Panc1 (cell line): ENCODE measurements at regions not wholly inside any gene's neighbourhood (a gene's known extent, or its start where the extent isn't known, plus 50 kb on each side); places are given as distances from the start of the nearest gene placed in this dataset.

ENCODE experiments used
- ATAC-seq: fragments of 200-7000 bp; cut with Tn5 transposase; 2 replicates; pipeline ENCODE4 v1.9.1; 2020; ENCODE audit warnings: mild to moderate bottlenecking, moderate library complexity
- BruUV-seq: library from RNA; stranded (reverse); fragments of 400-500 nt; replicated peaks from 2 replicates; lab custom pipeline; 2021; lab: Mats Ljungman, UMichigan
- CTCF ChIA-PET: fragments of 300-600 bp; sonication (Branson Sonifier 250); formaldehyde crosslinking; loops from one replicate; lab custom pipeline; 2022; ENCODE audit warnings: antibody characterized with exemption; lab: Charles Lee
- POLR2A ChIA-PET: fragments of 300-600 bp; sonication (Branson Sonifier 250); formaldehyde crosslinking; loops from one replicate; lab custom pipeline; 2022; ENCODE audit warnings: antibody characterized with exemption; lab: Charles Lee
- DNase-seq: peaks from one replicate; pipeline ENCODE4 v3.0.0-alpha.2; 2010; ENCODE audit warnings: low read depth, low spot score
- H3K27ac ChIP-seq: 2 replicates; pipeline ENCODE4 v1.5.1; 2011; ENCODE audit warnings: mild to moderate bottlenecking, low read length, inconsistent platforms
- H3K27me3 ChIP-seq: fragments of 200-500 bp; sonication (Bioruptor generic); 2 replicates; pipeline ENCODE4 v1.6.0; 2014; ENCODE audit warnings: low read length, inconsistent platforms; ENCODE audit not compliant: control insufficient read depth, insufficient read depth
- H3K36me3 ChIP-seq: fragments of 200-500 bp; sonication (Bioruptor generic); 2 replicates; pipeline ENCODE4 v1.5.1; 2014; ENCODE audit warnings: inconsistent platforms, mild to moderate bottlenecking, low read length, moderate library complexity; ENCODE audit not compliant: control insufficient read depth, insufficient read depth
- H3K4me1 ChIP-seq: 2 replicates; pipeline ENCODE4 v1.5.1; 2011; ENCODE audit warnings: inconsistent platforms, mild to moderate bottlenecking, low read length, moderate library complexity; ENCODE audit not compliant: control insufficient read depth, insufficient read depth
- H3K4me3 ChIP-seq, 2 experiments: 2 replicates each; pipeline ENCODE4 v1.5.1; 2011 to 2012; ENCODE audit warnings: low read depth in 2 of 2, low read length in 2 of 2, mild to moderate bottlenecking in 2 of 2, inconsistent platforms in 1 of 2, moderate library complexity in 1 of 2
- H3K9me3 ChIP-seq: fragments of 200-500 bp; sonication (Bioruptor generic); 2 replicates; pipeline ENCODE4 v1.5.1; 2014; ENCODE audit warnings: low read depth, mild to moderate bottlenecking, inconsistent platforms, low read length, moderate library complexity; ENCODE audit not compliant: control insufficient read depth, insufficient read depth
- POLR2AphosphoS5 ChIP-seq: IDR thresholded peaks from 2 replicates; pipeline ENCODE4 v1.6.1; 2012; ENCODE audit warnings: mild to moderate bottlenecking, low read depth, low read length, moderate library complexity
- SIN3A ChIP-seq: IDR thresholded peaks from 2 replicates; pipeline ENCODE4 v1.6.1; 2012; ENCODE audit warnings: low read depth, mild to moderate bottlenecking, low read length, moderate library complexity, borderline replicate concordance; ENCODE audit not compliant: insufficient read depth
- TCF7L2 ChIP-seq: IDR thresholded peaks from 2 replicates; pipeline ENCODE4 v1.6.1; 2011; ENCODE audit warnings: mild to moderate bottlenecking, low read depth, low read length, inconsistent platforms
- in situ Hi-C: cut with HindIII; loops from 2 replicates; pipeline ENCODE4 v1.10.0; 2016; ENCODE audit warnings: low sequenced_read_pairs, low pct_unique_long_range_greater_than_20kb
- intact Hi-C: fragments of 100-400 bp; cut with micrococcal nuclease; formaldehyde crosslinking; loops from one replicate; pipeline ENCODE4 v1.10.0; 2022; ENCODE audit not compliant: unreplicated experiment
- TF ChIP-seq, protein P1 (sequence below), 2 experiments: IDR thresholded peaks; 2 replicates each; pipeline ENCODE4 v1.6.1; 2011 to 2012; ENCODE audit warnings: low read depth in 2 of 2, control low read depth in 1 of 2, low read length in 1 of 2, mild to moderate bottlenecking in 1 of 2, moderate library complexity in 1 of 2; ENCODE audit not compliant: insufficient read depth in 1 of 2
- TF ChIP-seq, protein P2 (sequence below): fragments of 450-650 bp; IDR thresholded peaks from 2 replicates; pipeline ENCODE4 v1.5.1; 2017; ENCODE audit warnings: mild to moderate bottlenecking

DNA sequence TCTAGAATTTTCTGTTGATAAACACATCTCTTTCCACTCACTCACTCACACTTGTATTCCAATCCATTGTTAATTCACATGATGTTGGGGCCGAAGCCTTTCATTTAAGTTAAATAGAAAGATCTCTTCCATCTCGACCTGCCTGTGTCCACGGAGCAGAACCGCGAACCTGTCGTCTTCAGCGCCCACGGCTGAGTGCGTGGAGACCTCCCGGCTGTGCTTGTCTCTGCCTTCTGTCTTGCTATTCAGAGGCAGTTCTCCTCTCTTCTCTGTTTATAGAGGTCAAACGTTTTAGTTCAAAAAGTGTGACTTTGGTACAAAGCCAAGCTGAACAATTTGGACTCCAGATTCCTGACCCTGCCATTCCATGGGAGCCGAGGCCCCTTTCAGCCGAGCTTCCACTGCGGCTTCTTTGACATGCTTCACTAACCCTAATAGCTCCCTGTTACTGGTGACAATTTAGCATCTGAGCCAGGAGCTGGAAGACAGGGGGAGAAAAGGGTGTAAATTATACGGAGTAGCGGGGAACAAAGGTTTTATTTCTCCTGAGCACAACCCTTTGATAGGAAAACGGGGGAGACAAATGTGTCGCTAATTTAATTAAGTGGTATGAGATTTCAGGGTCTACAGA lies 314.4 kb upstream of the IRX4 start:
- intact Hi-C loops = no loop called here
- peaks cover 8% of the 10 kb centered on the region for H3K27me3 ChIP-seq
- no TSS peak for BruUV-seq

DNA sequence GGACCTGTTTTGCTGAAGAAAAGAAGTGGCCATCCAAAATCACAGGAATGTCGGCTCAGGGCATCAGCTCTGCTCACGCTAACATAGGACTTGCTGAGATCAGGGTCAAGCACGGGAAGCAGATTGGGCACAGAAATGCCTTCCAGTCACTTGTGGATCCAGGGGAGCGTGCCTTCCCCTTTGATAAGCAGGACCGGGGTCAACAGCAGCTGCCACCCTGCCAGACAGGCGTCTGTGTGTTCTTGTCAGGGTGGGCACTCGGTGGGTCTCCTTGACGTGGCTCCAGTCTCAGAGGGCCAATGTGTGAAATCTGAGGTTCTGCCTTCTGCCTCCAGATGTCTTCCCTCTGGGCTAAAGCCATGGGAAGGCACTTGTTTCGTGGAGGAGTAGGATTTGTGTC lies 313.7 kb upstream of the IRX4 start:
- POLR2A ChIA-PET = no interaction called here
- CTCF ChIA-PET = no interaction called here
- H3K4me3 ChIP-seq = no peak overlapping the region
- TF ChIP-seq POLR2AphosphoS5 = no peak
- no peak for TF ChIP-seq TCF7L2
- TF ChIP-seq, protein P1, sequence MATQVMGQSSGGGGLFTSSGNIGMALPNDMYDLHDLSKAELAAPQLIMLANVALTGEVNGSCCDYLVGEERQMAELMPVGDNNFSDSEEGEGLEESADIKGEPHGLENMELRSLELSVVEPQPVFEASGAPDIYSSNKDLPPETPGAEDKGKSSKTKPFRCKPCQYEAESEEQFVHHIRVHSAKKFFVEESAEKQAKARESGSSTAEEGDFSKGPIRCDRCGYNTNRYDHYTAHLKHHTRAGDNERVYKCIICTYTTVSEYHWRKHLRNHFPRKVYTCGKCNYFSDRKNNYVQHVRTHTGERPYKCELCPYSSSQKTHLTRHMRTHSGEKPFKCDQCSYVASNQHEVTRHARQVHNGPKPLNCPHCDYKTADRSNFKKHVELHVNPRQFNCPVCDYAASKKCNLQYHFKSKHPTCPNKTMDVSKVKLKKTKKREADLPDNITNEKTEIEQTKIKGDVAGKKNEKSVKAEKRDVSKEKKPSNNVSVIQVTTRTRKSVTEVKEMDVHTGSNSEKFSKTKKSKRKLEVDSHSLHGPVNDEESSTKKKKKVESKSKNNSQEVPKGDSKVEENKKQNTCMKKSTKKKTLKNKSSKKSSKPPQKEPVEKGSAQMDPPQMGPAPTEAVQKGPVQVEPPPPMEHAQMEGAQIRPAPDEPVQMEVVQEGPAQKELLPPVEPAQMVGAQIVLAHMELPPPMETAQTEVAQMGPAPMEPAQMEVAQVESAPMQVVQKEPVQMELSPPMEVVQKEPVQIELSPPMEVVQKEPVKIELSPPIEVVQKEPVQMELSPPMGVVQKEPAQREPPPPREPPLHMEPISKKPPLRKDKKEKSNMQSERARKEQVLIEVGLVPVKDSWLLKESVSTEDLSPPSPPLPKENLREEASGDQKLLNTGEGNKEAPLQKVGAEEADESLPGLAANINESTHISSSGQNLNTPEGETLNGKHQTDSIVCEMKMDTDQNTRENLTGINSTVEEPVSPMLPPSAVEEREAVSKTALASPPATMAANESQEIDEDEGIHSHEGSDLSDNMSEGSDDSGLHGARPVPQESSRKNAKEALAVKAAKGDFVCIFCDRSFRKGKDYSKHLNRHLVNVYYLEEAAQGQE (IDR thresholded peaks at IDR 0.05; ENCODE audit: insufficient read depth in 1 of 2, low read depth in 2 of 2, low read length in 1 of 2) = no peak
- no peak for TF ChIP-seq SIN3A
- TF ChIP-seq, protein P2, sequence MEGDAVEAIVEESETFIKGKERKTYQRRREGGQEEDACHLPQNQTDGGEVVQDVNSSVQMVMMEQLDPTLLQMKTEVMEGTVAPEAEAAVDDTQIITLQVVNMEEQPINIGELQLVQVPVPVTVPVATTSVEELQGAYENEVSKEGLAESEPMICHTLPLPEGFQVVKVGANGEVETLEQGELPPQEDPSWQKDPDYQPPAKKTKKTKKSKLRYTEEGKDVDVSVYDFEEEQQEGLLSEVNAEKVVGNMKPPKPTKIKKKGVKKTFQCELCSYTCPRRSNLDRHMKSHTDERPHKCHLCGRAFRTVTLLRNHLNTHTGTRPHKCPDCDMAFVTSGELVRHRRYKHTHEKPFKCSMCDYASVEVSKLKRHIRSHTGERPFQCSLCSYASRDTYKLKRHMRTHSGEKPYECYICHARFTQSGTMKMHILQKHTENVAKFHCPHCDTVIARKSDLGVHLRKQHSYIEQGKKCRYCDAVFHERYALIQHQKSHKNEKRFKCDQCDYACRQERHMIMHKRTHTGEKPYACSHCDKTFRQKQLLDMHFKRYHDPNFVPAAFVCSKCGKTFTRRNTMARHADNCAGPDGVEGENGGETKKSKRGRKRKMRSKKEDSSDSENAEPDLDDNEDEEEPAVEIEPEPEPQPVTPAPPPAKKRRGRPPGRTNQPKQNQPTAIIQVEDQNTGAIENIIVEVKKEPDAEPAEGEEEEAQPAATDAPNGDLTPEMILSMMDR = no peak
- H3K9me3 ChIP-seq = no peaks in the 10 kb centered on the region; the same call in 1 of the 2 replicates
- H3K27me3 ChIP-seq = peaks cover 8% of the 10 kb centered on the region
- no peak overlapping the region for H3K27ac ChIP-seq
- no TSS peak for BruUV-seq
- no peak for ATAC-seq
- intact Hi-C loops = no loop called here
- in situ Hi-C loops = no loop called here
- H3K36me3 ChIP-seq = no peaks in the 10 kb centered on the region
- no peak for DNase-seq
- H3K4me1 ChIP-seq = no peaks in the 10 kb centered on the region

More for the DNA sequence above, 314.4 kb upstream of the IRX4 start:
- CTCF ChIA-PET = no interaction called here
- POLR2A ChIA-PET = no interaction called here
- Histone ChIP-seq H3K4me3 (no peak overlapping the region), H3K36me3 (no peaks in the 10 kb centered on the region), H3K9me3 (no peaks in the 10 kb centered on the region; the same call in 1 of the 2 replicates), H3K4me1 (no peaks in the 10 kb centered on the region), H3K27ac (no peak overlapping the region)
- ATAC-seq (no peak), DNase-seq (no peak)
- TF ChIP-seq, protein P2 = no peak
- TF ChIP-seq TCF7L2 (no peak), POLR2AphosphoS5 (no peak), SIN3A (no peak)
- TF ChIP-seq, protein P1 (IDR thresholded peaks at IDR 0.05; ENCODE audit: insufficient read depth in 1 of 2, low read depth in 2 of 2, low read length in 1 of 2) = no peak
- in situ Hi-C loops = no loop called here
